ENCODE measurements at regions not wholly inside any gene's neighbourhood (a gene's known extent, or its start where the extent isn't known, plus 50 kb on each side); places are given as distances from the start of the nearest gene placed in this dataset.

GRCh38 chr13:80688593-80688992 is 347.7 kb upstream of the SPRY2 start:
- no peaks in the 10 kb centered on the region for H3F3A ChIP-seq (replicated peaks; ENCODE audit: low read depth)
- H3K27me3 Mint-ChIP-seq (ENCODE audit: insufficient read depth, low read depth, poor library complexity): peaks cover 5% of the 10 kb centered on the region
- H3K4me1 ChIP-seq (ENCODE audit: insufficient read depth): peaks cover 9% of the 10 kb centered on the region; the same call in 1 of the 2 replicates
- H3K4me3 ChIP-seq: no peak overlapping the region
- no peaks in the 10 kb centered on the region for H3K79me2 ChIP-seq (replicated peaks; ENCODE audit: insufficient read depth)
- ATAC-seq: no peak
- no peaks in the 10 kb centered on the region for H3K36me3 ChIP-seq (ENCODE audit: insufficient read depth)
- H4K20me1 ChIP-seq (replicated peaks; ENCODE audit: insufficient read depth): no peaks in the 10 kb centered on the region
- no peaks in the 10 kb centered on the region for H3K27me3 ChIP-seq (ENCODE audit: insufficient read depth)
- TF ChIP-seq EZH2phosphoT487 (IDR thresholded peaks at IDR 0.05; ENCODE audit: unreplicated experiment): no peak
- no peak for TF ChIP-seq POLR2AphosphoS5 (IDR thresholded peaks at IDR 0.05; ENCODE audit: low read depth)
- no peak for TF ChIP-seq CTCF (conservative IDR thresholded peaks at IDR 0.05; ENCODE audit: low read depth in 2 of 2)
- TF ChIP-seq STAT1 (IDR thresholded peaks at IDR 0.05; ENCODE audit: unreplicated experiment): no peak
- TF ChIP-seq NANOG (IDR thresholded peaks at IDR 0.05; ENCODE audit: borderline replicate concordance): no peak
- TF ChIP-seq, protein P1, sequence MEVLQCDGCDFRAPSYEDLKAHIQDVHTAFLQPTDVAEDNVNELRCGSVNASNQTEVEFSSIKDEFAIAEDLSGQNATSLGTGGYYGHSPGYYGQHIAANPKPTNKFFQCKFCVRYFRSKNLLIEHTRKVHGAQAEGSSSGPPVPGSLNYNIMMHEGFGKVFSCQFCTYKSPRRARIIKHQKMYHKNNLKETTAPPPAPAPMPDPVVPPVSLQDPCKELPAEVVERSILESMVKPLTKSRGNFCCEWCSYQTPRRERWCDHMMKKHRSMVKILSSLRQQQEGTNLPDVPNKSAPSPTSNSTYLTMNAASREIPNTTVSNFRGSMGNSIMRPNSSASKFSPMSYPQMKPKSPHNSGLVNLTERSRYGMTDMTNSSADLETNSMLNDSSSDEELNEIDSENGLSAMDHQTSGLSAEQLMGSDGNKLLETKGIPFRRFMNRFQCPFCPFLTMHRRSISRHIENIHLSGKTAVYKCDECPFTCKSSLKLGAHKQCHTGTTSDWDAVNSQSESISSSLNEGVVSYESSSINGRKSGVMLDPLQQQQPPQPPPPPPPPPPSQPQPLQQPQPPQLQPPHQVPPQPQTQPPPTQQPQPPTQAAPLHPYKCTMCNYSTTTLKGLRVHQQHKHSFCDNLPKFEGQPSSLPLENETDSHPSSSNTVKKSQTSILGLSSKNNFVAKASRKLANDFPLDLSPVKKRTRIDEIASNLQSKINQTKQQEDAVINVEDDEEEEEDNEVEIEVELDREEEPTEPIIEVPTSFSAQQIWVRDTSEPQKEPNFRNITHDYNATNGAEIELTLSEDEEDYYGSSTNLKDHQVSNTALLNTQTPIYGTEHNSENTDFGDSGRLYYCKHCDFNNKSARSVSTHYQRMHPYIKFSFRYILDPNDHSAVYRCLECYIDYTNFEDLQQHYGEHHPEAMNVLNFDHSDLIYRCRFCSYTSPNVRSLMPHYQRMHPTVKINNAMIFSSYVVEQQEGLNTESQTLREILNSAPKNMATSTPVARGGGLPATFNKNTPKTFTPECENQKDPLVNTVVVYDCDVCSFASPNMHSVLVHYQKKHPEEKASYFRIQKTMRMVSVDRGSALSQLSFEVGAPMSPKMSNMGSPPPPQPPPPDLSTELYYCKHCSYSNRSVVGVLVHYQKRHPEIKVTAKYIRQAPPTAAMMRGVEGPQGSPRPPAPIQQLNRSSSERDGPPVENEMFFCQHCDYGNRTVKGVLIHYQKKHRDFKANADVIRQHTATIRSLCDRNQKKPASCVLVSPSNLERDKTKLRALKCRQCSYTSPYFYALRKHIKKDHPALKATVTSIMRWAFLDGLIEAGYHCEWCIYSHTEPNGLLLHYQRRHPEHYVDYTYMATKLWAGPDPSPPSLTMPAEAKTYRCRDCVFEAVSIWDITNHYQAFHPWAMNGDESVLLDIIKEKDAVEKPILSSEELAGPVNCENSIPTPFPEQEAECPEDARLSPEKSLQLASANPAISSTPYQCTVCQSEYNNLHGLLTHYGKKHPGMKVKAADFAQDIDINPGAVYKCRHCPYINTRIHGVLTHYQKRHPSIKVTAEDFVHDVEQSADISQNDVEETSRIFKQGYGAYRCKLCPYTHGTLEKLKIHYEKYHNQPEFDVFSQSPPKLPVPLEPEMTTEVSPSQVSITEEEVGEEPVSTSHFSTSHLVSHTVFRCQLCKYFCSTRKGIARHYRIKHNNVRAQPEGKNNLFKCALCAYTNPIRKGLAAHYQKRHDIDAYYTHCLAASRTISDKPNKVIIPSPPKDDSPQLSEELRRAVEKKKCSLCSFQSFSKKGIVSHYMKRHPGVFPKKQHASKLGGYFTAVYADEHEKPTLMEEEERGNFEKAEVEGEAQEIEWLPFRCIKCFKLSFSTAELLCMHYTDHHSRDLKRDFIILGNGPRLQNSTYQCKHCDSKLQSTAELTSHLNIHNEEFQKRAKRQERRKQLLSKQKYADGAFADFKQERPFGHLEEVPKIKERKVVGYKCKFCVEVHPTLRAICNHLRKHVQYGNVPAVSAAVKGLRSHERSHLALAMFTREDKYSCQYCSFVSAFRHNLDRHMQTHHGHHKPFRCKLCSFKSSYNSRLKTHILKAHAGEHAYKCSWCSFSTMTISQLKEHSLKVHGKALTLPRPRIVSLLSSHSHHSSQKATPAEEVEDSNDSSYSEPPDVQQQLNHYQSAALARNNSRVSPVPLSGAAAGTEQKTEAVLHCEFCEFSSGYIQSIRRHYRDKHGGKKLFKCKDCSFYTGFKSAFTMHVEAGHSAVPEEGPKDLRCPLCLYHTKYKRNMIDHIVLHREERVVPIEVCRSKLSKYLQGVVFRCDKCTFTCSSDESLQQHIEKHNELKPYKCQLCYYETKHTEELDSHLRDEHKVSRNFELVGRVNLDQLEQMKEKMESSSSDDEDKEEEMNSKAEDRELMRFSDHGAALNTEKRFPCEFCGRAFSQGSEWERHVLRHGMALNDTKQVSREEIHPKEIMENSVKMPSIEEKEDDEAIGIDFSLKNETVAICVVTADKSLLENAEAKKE (CRISPR knock-in tag; IDR thresholded peaks at IDR 0.05): no peak
- TF ChIP-seq EZH2 (IDR thresholded peaks at IDR 0.05; ENCODE audit: low read depth, unreplicated experiment): no peak
- no peak for TF ChIP-seq ZNF114 (CRISPR knock-in tag; IDR thresholded peaks at IDR 0.05)
- no peak for TF ChIP-seq ZNF331 (CRISPR knock-in tag; IDR thresholded peaks at IDR 0.05; ENCODE audit: low read depth)
- no peak for TF ChIP-seq REST (IDR thresholded peaks at IDR 0.05; ENCODE audit: unreplicated experiment)
- no peak for TF ChIP-seq JUNB (IDR thresholded peaks at IDR 0.05; ENCODE audit: unreplicated experiment)
- TF ChIP-seq CREB1 (CRISPR knock-in tag; IDR thresholded peaks at IDR 0.05; ENCODE audit: low read depth): no peak
- TF ChIP-seq, protein P2, sequence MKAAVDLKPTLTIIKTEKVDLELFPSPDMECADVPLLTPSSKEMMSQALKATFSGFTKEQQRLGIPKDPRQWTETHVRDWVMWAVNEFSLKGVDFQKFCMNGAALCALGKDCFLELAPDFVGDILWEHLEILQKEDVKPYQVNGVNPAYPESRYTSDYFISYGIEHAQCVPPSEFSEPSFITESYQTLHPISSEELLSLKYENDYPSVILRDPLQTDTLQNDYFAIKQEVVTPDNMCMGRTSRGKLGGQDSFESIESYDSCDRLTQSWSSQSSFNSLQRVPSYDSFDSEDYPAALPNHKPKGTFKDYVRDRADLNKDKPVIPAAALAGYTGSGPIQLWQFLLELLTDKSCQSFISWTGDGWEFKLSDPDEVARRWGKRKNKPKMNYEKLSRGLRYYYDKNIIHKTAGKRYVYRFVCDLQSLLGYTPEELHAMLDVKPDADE (IDR thresholded peaks at IDR 0.05): no peak
- no peak for DNase-seq (ENCODE audit: low spot score)
- 0 out of 2 replicates have a peak overlapping the region, but pooled peaks have one; percentile 13 for H2AFZ ChIP-seq
- H3K36me3 Mint-ChIP-seq (ENCODE audit: low read depth): peaks cover 19% of the 10 kb centered on the region; the same call in 2 of the 3 replicates
- peaks cover 12% of the 10 kb centered on the region for H3K4me1 Mint-ChIP-seq
- H3K9me3 Mint-ChIP-seq: peaks cover 21% of the 10 kb centered on the region; the same call in 2 of the 3 replicates
- no peak overlapping the region for H3K4me2 ChIP-seq
- H3K9me2 ChIP-seq (ENCODE audit: insufficient read depth): peaks cover 2% of the 10 kb centered on the region; the same call in 1 of the 2 replicates
- no peak overlapping the region for H3K4me3 Mint-ChIP-seq
- H3K27ac Mint-ChIP-seq: no peak overlapping the region
- H3K27ac ChIP-seq (ENCODE audit: low read depth): no peak overlapping the region
